IPS-15b (cell line): ENCODE measurements at regions not wholly inside any gene's neighbourhood (a gene's known extent, or its start where the extent isn't known, plus 50 kb on each side); places are given as distances from the start of the nearest gene placed in this dataset.

ENCODE experiments used
- H3K27me3 ChIP-seq: one replicate; pipeline ENCODE4 v1.6.1; 2013; ENCODE audit warnings: low read length; ENCODE audit not compliant: control insufficient read depth, insufficient read depth
- H3K36me3 ChIP-seq: one replicate; pipeline ENCODE4 v1.6.1; 2013; ENCODE audit warnings: low read length; ENCODE audit not compliant: control insufficient read depth, insufficient read depth
- H3K4me1 ChIP-seq: one replicate; pipeline ENCODE4 v1.6.1; 2013; ENCODE audit warnings: mild to moderate bottlenecking, low read length; ENCODE audit not compliant: control insufficient read depth, insufficient read depth
- H3K4me3 ChIP-seq: one replicate; pipeline ENCODE4 v1.5.1; 2013; ENCODE audit warnings: low read depth, low read length
- H3K9ac ChIP-seq: one replicate; pipeline ENCODE4 v1.6.1; 2013; ENCODE audit warnings: low read depth, mild to moderate bottlenecking, low read length
- H3K9me3 ChIP-seq: one replicate; pipeline ENCODE4 v1.6.1; 2013; ENCODE audit warnings: mild to moderate bottlenecking, low read length; ENCODE audit not compliant: control insufficient read depth, insufficient read depth

DNA sequence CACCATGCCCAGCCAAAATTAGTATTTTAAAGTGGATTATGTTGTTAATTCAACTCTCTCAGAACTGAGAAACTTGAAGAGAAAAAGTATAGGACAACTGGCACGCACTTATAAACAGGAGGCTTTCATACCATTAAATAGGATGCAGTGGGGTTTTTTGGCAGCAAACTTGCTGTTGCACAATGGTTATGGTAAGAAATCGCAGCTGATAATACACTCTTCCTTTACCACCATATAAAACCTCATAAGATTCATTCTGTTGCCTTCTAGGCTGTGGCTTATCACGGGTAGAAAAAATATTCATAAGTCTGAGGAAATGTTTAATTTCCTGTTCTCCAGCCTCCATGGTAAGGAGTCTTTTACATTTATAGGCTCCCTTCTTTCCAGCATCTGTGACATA lies 95.3 kb downstream of the TMCO5A start:
- Histone ChIP-seq H3K27me3 (no peaks in the 10 kb centered on the region), H3K9ac (no peak overlapping the region), H3K36me3 (no peaks in the 10 kb centered on the region), H3K4me3 (no peak overlapping the region), H3K4me1 (no peaks in the 10 kb centered on the region), H3K9me3 (no peaks in the 10 kb centered on the region)

DNA sequence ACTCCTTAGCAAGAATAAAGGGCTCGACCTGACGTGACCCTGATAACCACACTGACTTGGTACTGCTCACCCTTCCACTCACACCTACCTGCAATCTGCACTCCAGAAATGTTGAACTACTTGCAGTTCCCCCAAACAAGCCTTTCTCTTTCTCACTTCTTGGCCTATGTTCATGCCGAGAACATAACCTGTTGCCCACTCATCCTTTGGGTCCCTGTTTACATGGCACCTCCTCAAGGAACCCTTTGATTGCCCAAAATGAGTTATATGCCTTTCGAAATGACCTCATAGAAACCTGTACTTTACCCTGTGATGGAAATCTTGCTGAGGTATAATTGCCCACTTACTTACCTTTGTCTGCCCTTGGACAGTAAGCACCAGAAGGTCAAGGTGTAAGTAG lies 96.2 kb downstream of the TMCO5A start:
- no peaks in the 10 kb centered on the region for H3K9me3 ChIP-seq
- H3K4me3 ChIP-seq = no peak overlapping the region
- H3K36me3 ChIP-seq = no peaks in the 10 kb centered on the region
- no peaks in the 10 kb centered on the region for H3K4me1 ChIP-seq
- H3K27me3 ChIP-seq = no peaks in the 10 kb centered on the region
- H3K9ac ChIP-seq = no peak overlapping the region

DNA sequence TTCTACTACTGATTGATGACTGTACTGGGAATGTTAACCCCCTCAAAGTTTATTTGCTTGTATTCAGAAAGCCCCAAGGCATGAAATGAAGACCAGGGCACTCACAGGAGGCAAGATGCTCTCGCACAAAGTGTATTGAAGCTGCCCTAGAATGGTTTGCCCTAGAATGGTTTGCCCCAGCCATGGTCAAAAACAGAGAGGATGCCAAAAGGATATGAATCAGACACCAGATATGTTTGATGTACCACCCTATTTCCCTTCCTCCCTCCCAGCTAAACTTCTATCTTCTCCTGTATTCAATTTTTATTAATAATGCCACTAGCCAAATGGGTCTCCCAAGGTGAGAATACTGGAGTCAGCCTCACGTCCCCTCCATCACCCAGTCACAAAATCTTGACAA lies 101.3 kb downstream of the TMCO5A start:
- Histone ChIP-seq H3K27me3 (no peaks in the 10 kb centered on the region), H3K36me3 (no peaks in the 10 kb centered on the region), H3K4me3 (no peak overlapping the region), H3K9ac (no peak overlapping the region), H3K9me3 (no peaks in the 10 kb centered on the region), H3K4me1 (no peaks in the 10 kb centered on the region)

DNA sequence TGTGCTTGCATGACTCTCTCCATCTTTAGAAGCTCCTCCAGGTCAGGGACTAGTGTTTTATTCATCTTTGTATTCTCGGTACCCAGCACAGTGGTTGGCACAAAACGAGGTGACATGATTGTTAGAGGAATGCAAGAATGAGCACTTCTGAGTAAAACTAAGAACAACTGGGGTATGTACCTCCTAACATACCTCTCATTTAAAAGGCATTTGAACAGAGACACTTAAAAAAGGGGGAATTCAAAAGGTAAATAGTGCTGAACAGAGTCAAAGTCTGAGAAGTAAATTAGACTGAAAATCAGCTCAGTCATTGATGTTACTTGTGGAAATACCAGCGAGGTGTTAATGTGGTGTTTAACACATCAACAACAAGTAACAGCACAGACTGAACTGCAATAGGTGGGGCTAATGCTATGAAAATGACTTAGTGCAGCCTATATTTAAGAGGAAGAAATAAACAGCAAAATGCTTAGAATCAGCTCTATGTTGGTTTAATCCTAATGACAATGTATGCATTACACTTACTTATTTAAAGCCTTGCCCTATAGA lies 102.4 kb downstream of the TMCO5A start:
- Histone ChIP-seq H3K9me3 (no peaks in the 10 kb centered on the region), H3K4me1 (no peaks in the 10 kb centered on the region), H3K27me3 (no peaks in the 10 kb centered on the region), H3K36me3 (no peaks in the 10 kb centered on the region), H3K9ac (no peak overlapping the region), H3K4me3 (no peak overlapping the region)

DNA sequence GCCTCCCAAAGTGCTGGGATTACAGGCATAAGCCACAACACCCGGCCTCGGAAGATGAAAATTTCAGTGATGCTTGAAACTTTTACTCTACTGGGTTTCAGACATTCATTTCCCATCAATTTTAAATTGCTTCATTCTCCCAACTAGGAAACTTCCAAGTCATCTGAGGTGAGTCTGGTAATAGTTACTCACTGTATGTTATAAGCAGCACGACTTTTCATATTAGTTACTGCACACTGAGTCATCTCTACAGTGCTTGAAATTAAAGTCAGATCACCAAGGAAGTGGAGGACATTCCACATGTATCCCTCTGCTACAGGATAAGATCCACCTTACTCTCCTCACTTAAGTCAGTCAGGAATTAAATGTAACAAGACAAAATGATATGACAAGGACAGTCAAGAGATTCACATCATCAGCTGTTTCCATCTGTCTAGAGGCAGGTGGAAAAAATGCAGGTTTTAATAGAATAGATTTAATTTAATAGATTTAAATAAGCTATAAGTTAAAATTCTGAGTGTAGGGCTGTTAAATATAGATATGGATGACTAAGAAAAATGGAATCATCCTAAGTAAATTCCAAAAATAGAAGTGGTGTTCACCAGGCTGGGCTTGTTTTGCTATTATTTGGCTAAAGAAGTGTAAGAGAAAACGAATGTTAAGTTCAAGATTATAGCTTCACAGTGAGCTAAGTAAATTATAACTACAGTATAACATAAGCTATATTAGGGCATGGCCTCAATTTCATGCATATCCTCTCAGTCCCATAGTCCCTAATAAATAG lies 104.4 kb downstream of the TMCO5A start:
- Histone ChIP-seq H3K4me1 (no peaks in the 10 kb centered on the region), H3K9ac (no peak overlapping the region), H3K27me3 (no peaks in the 10 kb centered on the region), H3K36me3 (no peaks in the 10 kb centered on the region), H3K4me3 (no peak overlapping the region), H3K9me3 (no peaks in the 10 kb centered on the region)

DNA sequence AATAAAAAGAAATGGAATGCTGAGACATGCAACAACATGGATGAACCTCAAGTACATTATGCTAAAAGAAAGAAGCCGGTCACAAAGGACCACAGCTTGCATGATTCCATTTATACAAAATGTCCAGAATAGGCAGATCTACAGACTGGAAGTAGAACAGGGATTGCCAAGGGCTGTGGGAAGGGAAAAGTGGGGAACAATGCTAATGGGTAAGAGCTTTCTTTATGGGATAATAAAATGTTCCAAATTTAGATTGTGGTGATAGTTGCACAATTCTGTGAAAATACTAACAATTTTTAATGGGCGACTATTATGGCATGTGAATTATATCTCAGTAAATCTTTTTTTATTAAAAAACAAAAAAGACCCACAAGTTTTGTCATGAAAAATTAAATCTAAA lies 106.2 kb downstream of the TMCO5A start:
- Histone ChIP-seq H3K4me1 (no peaks in the 10 kb centered on the region), H3K4me3 (no peak overlapping the region), H3K9me3 (no peaks in the 10 kb centered on the region), H3K9ac (no peak overlapping the region), H3K27me3 (no peaks in the 10 kb centered on the region), H3K36me3 (no peaks in the 10 kb centered on the region)

DNA sequence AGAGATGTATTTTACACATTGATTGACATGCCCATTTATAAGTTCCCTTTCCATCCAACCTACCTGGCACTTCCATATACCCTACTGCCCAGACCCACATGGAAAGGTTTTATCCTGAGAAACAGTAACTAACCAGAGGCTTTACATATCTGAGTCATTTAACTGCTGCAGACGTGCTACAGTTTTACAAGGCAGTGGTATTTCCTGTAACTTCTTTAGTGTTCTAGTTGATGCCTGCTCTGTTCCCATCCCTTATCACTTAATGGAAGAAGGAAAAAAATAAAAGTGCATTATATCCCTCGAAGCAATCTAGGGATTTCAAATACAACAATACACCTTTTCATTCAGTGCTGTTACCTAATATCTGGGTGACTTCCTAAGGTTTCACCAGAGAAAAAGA lies 107.1 kb downstream of the TMCO5A start:
- Histone ChIP-seq H3K9ac (no peak overlapping the region), H3K4me1 (no peaks in the 10 kb centered on the region)

DNA sequence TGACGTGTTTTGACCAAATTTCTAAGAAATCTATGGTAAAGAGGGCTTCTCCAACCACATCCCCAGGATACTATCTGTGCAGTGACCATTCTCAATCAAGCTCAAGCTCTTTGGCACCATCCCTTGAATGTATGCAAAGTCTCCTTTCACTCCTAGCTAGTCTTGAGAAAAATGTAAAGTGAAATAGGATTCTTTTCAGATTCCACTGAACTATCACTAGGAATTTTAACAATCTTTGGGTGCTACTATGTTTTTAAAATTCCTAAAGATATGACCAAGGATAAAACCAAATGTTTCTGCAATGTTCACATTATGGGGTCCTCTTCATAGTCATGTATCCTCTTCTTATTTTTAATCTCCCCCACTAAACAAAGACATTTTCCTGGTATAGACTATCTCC lies 107.8 kb downstream of the TMCO5A start:
- H3K4me1 ChIP-seq = no peaks in the 10 kb centered on the region
- H3K4me3 ChIP-seq = no peak overlapping the region
- H3K36me3 ChIP-seq = no peaks in the 10 kb centered on the region
- H3K9me3 ChIP-seq = no peaks in the 10 kb centered on the region
- no peak overlapping the region for H3K9ac ChIP-seq
- H3K27me3 ChIP-seq = no peaks in the 10 kb centered on the region

More for the DNA sequence above, 107.1 kb downstream of the TMCO5A start:
- no peaks in the 10 kb centered on the region for H3K9me3 ChIP-seq
- H3K27me3 ChIP-seq = no peaks in the 10 kb centered on the region
- H3K36me3 ChIP-seq = no peaks in the 10 kb centered on the region
- no peak overlapping the region for H3K4me3 ChIP-seq

DNA sequence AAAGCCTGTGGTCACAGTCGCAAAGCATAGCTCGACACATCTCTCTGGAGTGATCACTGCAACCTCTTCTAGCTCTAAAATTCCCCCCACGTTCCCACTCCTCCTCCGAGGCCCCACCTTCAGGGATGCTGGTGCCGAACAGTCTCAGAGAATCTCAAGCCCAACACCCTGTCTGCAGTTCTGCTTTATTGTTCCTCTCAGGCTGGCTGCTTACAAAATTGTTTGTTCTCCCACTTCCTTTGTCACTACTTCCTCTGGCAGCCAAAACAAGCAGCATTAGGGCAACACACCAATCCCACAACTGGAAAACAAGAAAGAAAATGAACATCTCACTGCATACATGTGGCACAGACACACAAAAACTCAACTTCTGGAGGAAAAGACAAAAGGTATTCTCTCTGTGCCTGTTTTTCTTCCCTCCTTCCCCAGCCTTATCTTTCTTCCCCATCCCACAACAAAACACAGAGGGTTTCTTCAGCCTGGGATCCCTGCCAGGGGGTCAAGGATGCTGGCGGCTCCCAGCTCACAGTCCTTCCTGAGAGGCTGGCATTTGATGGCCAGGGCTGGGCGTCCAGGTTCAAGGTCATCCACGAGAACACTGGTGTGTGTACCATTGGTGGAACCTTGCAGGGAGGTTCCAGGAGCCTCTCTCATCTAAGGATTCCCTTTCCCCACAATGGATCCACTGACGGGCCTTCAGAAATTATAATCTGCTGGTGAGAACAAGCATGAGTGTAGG lies 108.4 kb downstream of the TMCO5A start:
- Histone ChIP-seq H3K27me3 (no peaks in the 10 kb centered on the region), H3K9me3 (no peaks in the 10 kb centered on the region), H3K4me1 (no peaks in the 10 kb centered on the region), H3K36me3 (no peaks in the 10 kb centered on the region), H3K9ac (no peak overlapping the region), H3K4me3 (no peak overlapping the region)

DNA sequence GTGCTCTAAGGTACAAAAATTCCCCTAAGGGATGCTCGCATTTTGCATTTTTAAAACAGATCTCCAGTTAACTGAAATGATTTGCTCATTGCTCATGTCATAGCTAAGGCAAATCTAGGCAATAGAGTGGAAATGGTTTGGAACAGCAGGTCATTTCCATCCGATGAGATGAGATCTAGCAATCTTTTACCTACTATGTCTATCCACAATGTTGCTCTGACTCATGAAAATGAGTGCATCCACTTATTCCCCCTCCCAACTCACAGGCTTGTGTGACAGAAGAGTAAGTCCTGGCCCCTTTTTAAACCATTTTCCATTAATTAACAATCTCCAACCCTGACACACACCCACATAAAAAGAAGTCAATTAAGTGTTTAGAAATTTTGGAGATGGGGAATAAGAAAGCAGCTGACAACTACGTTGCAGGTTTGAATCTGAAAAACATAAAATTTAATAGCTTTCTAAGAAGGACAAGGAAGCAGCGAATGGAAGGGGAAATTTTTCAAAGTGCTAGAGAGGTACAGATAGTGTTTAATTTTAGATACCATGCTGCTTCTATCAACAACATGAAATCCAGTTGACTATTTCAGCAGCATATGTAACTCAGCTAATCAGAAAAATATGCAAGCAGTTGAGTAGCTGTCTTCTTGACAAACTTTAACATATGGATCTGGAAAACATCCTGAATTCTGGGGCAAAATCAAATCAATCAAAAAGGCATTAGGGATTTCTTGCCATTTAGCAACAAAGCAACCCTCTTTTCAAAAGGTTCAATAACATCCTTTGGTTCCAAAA lies 112.0 kb downstream of the TMCO5A start:
- no peak overlapping the region for H3K9ac ChIP-seq
- no peaks in the 10 kb centered on the region for H3K27me3 ChIP-seq
- no peaks in the 10 kb centered on the region for H3K4me1 ChIP-seq
- no peak overlapping the region for H3K4me3 ChIP-seq
- H3K36me3 ChIP-seq = no peaks in the 10 kb centered on the region
- no peaks in the 10 kb centered on the region for H3K9me3 ChIP-seq

DNA sequence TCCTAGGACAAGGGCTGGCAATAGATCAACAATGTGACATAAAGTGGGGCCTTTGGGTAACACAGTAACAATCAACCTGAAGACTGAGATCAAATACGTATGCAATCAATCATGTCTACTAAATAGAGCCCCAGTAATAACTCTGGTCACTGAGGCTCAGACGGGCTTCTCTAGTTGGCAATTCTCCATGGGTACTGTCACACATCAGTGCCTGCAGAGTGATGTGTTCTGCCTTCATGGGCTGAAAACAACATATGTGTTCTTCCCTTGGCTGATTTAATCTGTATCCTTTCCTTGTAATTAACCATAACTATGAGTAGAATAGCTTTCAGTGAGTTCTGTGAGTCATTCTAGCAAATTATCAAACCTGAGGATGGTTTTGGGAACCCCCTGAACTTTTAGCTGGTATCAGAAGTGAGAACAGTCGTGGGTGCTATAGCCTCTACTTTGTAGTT lies 113.6 kb downstream of the TMCO5A start:
- Histone ChIP-seq H3K9me3 (no peaks in the 10 kb centered on the region), H3K4me1 (no peaks in the 10 kb centered on the region), H3K36me3 (no peaks in the 10 kb centered on the region), H3K27me3 (no peaks in the 10 kb centered on the region), H3K9ac (no peak overlapping the region), H3K4me3 (no peak overlapping the region)
